ENCODE measurements at regions not wholly inside any gene's neighbourhood (a gene's known extent, or its start where the extent isn't known, plus 50 kb on each side); places are given as distances from the start of the nearest gene placed in this dataset.

- Histone ChIP-seq H3K27ac (ENCODE audit: insufficient read length, low read depth, low read length) (no peak overlapping the region), H4K20me1 (ENCODE audit: control insufficient read depth, insufficient read depth, insufficient read length) (no peaks in the 10 kb centered on the region), H2BK20ac (ENCODE audit: low read depth, low read length, poor library complexity, severe bottlenecking) (no peak overlapping the region), H2BK15ac (ENCODE audit: low read depth, low read length) (no peak overlapping the region), H3K14ac (ENCODE audit: insufficient read depth, low read length) (no peak overlapping the region), H3K23ac (ENCODE audit: insufficient read length, low read depth, low read length) (no peak overlapping the region), H3T11ph (ENCODE audit: low read length) (no peak overlapping the region), H2BK5ac (ENCODE audit: insufficient read length, low read length) (no peak overlapping the region), H3K23me2 (ENCODE audit: insufficient read length, low read depth, low read length, poor library complexity, severe bottlenecking) (no peaks in the 10 kb centered on the region), H3K79me2 (ENCODE audit: insufficient read depth, low read length) (no peaks in the 10 kb centered on the region), H3K4me2 (ENCODE audit: insufficient read depth, insufficient read length, low read length) (no peak overlapping the region), H4K8ac (replicated peaks; ENCODE audit: insufficient read length, low read depth, low read length) (no peak overlapping the region), H2BK12ac (ENCODE audit: insufficient read length, low read depth, low read length) (no peak overlapping the region), H4K5ac (ENCODE audit: insufficient read length, low read depth, low read length) (no peak overlapping the region), H3K56ac (ENCODE audit: insufficient read length, low read depth, low read length) (no peak overlapping the region), H2BK120ac (ENCODE audit: low read depth, low read length, poor library complexity, severe bottlenecking) (no peak overlapping the region), H3K4me1 (ENCODE audit: insufficient read depth, low read length) (no peaks in the 10 kb centered on the region), H3K4ac (ENCODE audit: low read depth, low read length) (no peak overlapping the region), H3K27me3 (ENCODE audit: insufficient read depth, low read length) (no peaks in the 10 kb centered on the region), H3K9me3 (ENCODE audit: control insufficient read depth, low read depth, low read length) (no peaks in the 10 kb centered on the region), H4K91ac (ENCODE audit: insufficient read length, low read depth, low read length) (no peak overlapping the region), H3K79me1 (ENCODE audit: insufficient read depth, low read depth, low read length, poor library complexity, severe bottlenecking) (no peaks in the 10 kb centered on the region), H2AK5ac (ENCODE audit: insufficient read length, low read length) (no peak overlapping the region), H3K9ac (ENCODE audit: extremely low read depth, insufficient read length, low read length) (no peak overlapping the region), H2AFZ (ENCODE audit: low read length) (no peak overlapping the region), H3K18ac (ENCODE audit: insufficient read length, low read depth, low read length) (no peak overlapping the region)
- H3K4me3 Mint-ChIP-seq: no peak overlapping the region
- TF ChIP-seq CTCF (conservative IDR thresholded peaks at IDR 0.05): no peak
- H3K36me3 Mint-ChIP-seq (ENCODE audit: insufficient read depth in 1 of 3, low read depth in 3 of 3): peaks cover 0 to 2% (median 0%) of the 10 kb centered on the region in 3 experiments; a peak in 1 of 7 replicates
- no peaks in the 10 kb centered on the region; a peak in 1 of 5 replicates for H3K9me3 Mint-ChIP-seq
- H3K27me3 Mint-ChIP-seq (ENCODE audit: low read depth): peaks cover 8% of the 10 kb centered on the region
- H3K4me1 Mint-ChIP-seq: peaks cover 14 to 15% of the 10 kb centered on the region in 2 experiments
- no peak for DNase-seq
- H3K27ac Mint-ChIP-seq: no peak overlapping the region
- WGBS (ENCODE audit: extremely low coverage, insufficient read length, low lambda C conversion rate): no CpG with 5 or more reads among the region's 4 CpGs
Observed at GRCh38 chr1:232273011-232273410, 356.9 kb downstream of the SIPA1L2 start.
